HG03432 (cell line): ENCODE measurements at regions not wholly inside any gene's neighbourhood (a gene's known extent, or its start where the extent isn't known, plus 50 kb on each side); places are given as distances from the start of the nearest gene placed in this dataset.

ENCODE experiments used
- ATAC-seq: cut with Tn5 transposase; IDR thresholded peaks from one replicate; pipeline ENCODE4 v1.9.1; 2021; ENCODE audit warnings: mild to moderate bottlenecking, moderate library complexity; ENCODE audit not compliant: unreplicated experiment

DNA sequence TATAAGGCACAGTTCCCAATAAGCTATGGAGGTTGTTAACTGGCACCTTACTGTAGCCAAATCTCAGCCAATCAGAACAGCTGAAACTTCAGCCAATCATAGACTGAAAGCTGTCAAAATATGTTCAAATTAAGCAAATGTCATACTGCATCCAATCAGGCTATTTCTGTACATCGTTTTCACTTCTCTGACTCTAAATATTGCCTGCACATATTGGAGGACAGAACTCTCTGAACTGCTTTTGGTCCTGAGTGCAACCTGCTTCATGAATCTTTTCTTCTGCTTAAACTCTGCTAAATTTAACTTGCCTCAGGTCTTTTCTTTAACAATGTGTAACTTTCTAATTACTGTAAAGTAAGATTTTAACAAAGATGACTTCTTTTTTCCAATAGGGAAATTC, 1198.9 kb upstream of the PCDH7 start:
- ATAC-seq, result no peak

- ATAC-seq, result no peak
These were observed 1183.4 kb upstream of the PCDH7 start for GRCh38 chr4:29536745-29537144.

- ATAC-seq, result no peak
These were observed 1181.1 kb upstream of the PCDH7 start for GRCh38 chr4:29538889-29539646.

- peak; percentile 89 for ATAC-seq
These were observed 1179.6 kb upstream of the PCDH7 start for GRCh38 chr4:29540439-29541102.

GRCh38 chr4:29541757-29542156, 1178.4 kb upstream of the PCDH7 start:
- no peak for ATAC-seq

DNA sequence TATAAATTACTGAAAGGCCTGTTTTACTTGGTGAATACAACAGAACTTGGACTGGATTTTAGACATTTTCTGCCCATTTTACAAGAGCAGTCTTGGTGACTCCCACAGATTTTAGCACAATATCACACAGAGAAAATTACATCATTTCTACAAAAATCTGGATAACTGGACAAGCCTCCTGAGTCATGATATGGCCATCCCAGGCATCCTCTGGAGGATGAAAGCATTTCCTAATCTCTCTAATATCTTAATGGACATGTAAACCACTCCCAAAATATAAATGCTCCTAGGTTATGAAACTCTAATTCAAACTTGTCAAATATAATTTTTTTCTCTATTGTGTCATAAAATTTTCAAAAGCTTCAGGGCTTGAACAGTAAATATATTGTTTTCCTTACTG, 1170.8 kb upstream of the PCDH7 start:
- ATAC-seq, result no peak

DNA sequence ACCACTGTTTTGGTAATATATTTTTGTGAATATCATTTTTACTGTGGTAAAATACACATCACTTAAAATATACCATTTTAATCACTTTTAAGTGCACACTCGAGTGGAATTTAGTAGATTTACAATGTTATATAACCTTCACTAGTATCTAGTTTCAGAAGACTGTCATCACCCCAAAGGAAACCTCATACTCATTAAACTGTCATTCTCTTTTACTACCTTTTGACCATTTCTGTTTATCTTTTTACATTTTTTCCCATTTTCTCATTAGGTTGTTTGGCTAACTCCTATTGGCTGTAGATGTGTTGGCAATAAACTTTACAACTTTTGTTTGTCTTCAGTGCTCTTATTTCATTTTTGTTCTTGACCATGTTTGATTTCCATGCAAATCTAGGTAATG, 1168.3 kb upstream of the PCDH7 start:
- ATAC-seq, result no peak

- ATAC-seq, result no peak
These were observed 1166.3 kb upstream of the PCDH7 start for GRCh38 chr4:29553846-29554245.

DNA sequence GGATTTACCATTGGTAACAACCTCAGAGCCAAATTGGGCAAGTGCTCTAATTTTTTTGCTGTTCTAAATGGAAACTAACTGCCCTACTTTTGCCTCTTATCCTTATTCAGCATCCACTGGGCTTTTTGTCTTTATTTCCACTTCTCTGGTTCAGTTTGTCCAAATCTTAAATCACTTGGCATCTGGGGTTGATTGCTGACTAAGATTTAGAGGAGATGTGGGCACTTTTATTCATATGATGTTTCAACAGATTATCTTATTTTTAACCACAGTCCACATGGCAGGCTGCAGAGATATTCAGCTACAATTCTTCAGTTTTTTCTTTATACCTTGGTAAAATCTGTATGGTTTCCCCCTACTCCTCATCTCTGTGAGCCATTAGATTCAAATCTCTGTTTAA, 1161.4 kb upstream of the PCDH7 start:
- ATAC-seq, result no peak

DNA sequence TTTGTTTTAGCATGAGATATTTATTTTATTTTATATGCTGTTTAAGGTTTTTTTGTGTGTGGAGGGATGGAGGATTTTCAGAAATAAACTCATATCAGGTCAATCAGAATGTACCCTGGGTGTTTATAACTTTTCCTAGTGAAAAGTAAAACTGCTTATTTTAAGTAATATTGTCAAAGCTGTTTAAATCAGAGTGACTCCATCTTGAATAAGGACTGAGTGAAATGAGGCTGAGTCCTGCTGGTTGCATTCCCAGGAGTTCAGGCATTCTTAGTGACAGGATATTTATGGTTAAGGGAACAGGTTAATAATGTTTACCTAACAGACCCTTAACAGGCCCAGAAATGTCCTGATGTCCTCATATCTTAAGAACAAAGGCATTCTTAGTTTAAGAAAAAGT, 1160.9 kb upstream of the PCDH7 start:
- no peak for ATAC-seq

GRCh38 chr4:29560452-29560851, 1159.7 kb upstream of the PCDH7 start:
- no peak for ATAC-seq

DNA sequence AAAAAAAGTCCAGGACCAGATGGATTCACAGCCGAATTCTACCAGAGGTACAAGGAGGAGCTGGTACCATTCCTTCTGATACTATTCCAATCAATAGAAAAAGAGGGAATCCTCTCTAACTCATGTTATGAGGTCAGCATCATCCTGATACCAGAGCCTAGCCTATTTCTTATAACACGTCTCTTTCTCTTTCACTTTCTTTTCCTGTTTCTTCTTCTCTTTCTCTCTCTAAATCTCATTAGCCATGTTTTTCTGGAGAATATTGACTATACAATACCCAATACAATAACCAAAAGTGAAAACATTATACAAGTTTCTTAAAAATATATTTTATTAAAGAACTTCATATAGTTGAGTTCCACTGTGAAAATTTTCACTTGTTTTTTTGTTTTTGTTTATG, 1154.9 kb upstream of the PCDH7 start:
- ATAC-seq, result peak; percentile 87

DNA sequence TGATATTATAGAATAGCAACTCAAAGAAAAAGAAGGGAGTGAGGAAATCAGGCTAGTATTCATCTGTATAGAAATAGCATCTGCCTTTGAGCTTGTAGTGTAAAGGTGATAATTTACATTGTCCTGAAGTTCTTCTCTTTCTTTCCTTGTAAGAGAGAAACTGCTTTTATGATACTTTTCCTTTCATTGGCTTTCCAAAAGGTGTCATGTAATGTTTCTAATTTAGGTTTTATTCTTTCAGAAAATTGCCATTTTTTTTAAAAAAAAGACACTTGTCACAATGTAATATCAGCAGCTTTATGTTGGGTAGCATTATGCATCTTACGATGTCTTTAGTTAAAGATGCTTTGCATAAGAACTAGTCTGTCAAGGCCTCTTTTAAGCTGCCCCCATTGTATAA, 1153.8 kb upstream of the PCDH7 start:
- ATAC-seq, result no peak

DNA sequence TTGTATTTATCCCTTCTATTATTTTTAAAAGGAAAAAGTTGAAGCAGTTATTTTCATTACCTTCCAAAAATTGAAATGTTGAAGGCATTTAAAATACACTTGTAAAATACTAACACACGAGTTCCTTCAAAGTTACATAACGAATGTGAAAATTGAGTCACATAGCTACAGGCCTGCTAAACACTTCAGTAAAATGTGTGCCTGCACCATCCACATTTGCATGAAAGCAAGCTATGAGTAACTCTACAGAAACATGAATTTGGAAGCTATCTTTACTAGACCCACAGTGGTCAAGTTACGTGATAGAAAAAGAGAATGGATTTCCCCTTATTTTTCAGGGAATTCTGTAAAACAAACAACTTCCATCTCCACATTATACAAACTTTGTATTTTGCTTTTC, 1148.8 kb upstream of the PCDH7 start:
- no peak for ATAC-seq

GRCh38 chr4:29578329-29578728, 1141.8 kb upstream of the PCDH7 start:
- no peak for ATAC-seq

- ATAC-seq, result no peak
These were observed 1138.7 kb upstream of the PCDH7 start for GRCh38 chr4:29581457-29581856.

DNA sequence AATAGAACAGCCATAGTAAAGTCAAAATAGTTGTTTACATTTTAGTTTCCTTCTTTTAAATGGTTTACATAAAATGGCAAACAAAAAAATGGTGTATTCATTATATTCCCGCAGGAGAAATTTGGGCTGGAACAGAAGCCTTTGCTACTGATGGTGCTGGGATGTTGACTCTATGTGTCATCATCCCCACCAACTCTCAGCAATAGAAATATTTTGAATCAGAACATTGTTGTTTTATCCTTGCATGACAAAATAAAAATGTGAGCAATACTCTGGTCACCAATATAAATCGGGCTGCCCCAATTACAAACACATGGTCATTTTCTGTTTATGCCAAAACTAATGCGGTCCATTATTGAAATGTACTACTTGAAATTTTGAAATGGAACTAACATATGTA, 1131.6 kb upstream of the PCDH7 start:
- ATAC-seq, result no peak

GRCh38 chr4:29596228-29596627, 1123.9 kb upstream of the PCDH7 start:
- ATAC-seq, result no peak

GRCh38 chr4:29619168-29619567, 1101.0 kb upstream of the PCDH7 start:
- no peak for ATAC-seq

DNA sequence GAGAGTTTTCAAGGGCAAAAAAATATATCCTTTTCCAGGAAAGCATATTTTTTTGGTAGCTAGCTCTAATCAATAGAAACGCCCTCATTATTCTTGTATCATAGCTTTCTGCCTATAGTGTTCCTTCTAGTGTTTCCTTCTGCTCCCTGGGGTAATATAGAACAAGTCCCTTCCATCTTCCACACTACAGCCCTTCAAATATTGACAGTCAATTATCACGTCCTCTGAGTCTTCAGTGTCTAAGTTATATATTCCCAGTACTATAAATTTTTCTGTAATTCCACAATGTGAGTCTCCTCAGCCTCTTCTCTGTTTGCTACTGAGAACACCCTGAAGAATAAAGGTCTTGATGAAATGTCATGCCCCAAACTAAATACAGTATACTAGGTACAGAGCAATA, 1088.0 kb upstream of the PCDH7 start:
- ATAC-seq, result no peak

GRCh38 chr4:29636961-29637360, 1083.2 kb upstream of the PCDH7 start:
- no peak for ATAC-seq

- ATAC-seq, result no peak
These were observed 1066.9 kb upstream of the PCDH7 start for GRCh38 chr4:29653221-29653620.

DNA sequence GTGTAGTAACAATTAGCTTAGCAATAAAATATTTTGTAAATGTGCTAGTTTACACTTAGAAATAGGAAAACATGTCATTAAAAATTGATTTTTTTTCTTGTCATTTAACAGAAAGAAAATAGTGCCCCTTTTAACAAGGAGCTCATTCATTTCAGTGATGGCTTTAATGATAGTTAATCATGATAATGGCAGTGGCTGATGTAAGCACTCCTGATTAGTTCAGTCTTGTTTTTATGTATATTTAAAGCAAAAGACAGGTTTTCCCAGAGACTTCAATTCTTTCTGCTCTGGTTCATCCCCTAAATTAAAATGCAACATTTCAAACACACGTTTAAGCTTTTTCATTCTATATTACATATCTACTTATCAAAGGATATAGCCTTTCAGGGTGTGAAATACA, 1039.5 kb upstream of the PCDH7 start:
- no peak for ATAC-seq
